Anterior cingulate cortex (tissue), 58 donors: ENCODE measurements at regions not wholly inside any gene's neighbourhood (a gene's known extent, or its start where the extent isn't known, plus 50 kb on each side); places are given as distances from the start of the nearest gene placed in this dataset.
"Not testable (repeated sequence)": the region's sequence is repeated elsewhere in the genome, so short reads cannot be mapped to it uniquely, and the experiment has no call there.

Experiments
- DNase-seq, 58 donors: peaks; one replicate each; lab custom pipeline; 2025; lab: John Stamatoyannopoulos, UW

DNA sequence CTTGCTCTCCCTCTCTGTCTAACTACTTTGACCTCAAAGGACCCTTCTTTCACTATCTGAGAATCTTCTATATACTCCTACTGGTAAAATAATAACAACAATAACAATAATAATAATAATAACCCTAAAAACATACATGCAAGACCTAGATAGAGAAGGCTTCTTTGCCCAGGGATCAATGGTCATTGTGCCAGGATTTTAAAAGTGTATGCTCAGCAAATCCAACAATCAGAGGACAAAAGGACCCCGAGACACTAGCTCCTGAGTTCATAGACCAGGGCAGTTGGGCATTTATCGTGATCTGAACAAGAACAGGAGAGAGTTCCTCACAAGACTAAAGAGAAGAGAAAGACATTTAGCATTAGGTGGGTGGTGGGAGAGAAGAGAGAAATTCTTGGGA lies 358.5 kb downstream of the DAD1 start:
- DNase-seq = no peak

DNA sequence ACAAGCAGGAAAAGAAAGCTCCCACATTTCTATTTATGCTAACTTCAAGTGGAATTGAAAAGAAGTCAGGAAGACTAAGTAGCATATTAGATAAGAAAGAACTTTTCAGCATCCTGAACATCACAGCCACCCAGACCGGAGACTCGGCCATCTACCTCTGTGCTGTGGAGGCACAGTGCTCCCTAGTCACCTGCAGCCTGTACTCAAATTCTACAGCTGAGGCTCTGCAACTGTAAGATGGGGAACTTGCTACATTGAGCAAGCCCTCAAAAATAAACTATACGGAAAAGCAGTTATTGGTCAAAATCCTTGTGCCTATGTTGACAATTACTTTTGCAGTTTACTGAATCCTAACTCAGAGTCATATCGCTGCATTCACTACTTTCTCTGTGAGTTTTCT lies 361.9 kb downstream of the DAD1 start:
- DNase-seq = no peak

DNA sequence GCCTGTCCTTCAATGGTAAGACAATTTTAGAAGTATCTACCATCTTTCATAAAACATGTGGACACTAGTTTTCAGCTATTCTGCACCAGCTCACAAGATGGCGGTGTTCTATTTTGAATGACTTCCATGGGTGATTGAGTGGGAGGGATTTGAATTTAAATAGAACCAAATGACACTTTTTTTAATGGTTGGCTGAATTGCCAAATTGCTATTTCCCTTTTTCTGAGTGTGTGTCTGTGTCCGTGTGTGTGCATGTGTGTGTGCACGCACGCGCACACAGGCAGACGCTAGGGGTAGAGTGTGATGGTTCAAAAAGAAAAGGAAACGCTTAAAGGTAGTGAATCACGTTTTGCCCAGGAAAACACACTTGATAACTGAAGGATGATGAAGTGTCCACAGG lies 362.6 kb downstream of the DAD1 start:
- no peak for DNase-seq

DNA sequence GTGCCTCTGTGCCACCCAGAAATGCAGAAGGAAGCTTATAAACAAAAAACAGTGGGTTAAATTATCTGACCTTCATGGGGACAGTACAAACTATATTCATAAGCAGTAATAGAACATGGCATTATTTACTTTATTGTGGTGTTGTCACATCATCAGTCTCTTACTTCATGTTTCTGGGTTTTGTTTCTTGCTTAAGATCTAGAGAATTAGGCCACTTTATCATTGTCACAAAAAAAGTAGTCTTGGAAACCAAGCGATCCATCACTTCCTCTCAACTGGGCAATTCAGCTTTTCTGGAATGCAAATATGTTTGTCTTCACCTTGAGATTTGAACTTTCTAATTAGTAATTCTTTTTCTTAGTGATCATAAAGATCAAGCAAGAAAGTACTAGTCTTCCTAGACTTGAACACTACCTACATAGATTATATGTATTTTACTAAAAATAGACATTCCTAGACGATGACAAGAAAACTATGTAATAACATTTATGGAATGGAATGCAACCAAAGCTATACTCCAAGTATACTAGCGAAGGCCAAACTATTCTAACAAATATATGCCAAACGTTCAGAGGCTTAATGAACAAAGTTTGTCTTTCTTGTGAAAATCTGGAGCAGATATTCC lies 363.4 kb downstream of the DAD1 start:
- no peak for DNase-seq

DNA sequence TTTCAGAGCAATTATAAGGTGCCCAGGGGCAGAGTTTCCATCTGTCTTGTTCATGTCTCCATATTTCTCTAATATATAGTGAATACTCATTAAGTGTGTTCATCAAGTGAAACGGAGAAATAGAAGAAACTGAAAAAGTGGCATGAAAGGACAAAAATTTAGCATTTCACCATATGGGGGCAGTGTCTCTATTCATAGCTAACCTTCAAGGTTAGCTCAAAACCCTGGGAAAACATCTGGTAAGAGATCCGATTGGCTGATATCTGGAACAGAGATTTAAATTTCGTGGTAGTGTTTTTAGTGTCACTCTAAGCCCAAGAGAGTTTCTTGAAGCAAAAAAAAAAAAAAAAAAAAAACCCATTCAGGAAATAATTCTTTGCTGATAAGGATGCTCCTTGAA lies 367.5 kb downstream of the DAD1 start:
- no peak for DNase-seq

DNA sequence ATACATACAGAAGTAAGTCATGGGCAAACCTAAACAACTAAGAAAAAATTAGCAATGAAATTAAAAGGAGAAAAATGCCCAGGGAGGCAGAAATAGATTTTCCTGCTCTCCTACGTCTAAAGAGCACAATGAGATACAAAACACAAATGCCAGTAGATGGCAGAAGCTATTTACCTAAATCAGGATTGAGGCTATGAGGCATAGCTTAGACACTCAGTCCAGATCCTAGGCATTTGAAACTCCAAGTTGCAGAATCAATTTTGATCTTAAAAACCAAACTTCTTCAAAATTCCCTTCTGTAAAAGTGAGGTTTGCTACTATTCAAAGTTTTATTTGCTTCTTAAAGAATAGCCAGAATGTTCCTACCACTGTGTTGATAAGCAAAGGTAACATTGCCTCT lies 368.6 kb downstream of the DAD1 start:
- DNase-seq = no peak

DNA sequence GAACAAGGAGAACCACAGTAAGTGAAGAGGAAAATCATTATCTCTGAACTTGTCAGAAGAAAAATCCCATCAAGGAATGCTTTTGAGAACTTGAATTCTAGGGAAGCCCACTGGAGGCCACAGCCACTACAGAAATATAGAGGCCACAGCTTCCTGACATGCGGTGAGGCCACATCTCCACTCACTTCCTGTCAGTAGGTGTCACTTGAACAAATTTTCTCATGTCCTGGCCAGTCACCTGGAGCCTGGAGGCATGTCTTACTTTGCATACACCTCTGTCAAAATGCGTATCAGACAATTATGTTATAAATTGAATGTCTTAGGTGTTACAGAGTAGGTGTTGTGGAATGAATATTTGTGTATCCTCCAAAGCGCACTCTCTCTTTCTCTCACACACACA lies 370.3 kb downstream of the DAD1 start:
- DNase-seq = no peak

DNA sequence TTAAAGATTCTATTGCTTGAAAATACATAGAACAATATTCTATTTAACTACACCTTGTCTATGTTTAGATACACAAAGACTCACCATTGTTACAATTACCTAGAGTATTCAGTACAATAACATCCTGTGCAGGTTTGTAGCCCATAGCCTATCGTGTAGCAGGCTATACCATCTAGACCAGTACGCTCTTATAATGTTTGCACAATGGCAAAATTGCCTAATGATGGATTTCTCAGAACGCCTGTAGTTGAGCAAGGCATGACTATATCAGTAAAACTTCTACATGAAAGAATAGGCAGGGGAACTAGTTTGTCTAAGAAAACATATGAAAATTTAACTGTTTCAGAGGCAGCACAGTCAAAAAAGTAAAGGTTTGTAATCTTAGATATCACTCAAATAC lies 375.9 kb downstream of the DAD1 start:
- no peak for DNase-seq

DNA sequence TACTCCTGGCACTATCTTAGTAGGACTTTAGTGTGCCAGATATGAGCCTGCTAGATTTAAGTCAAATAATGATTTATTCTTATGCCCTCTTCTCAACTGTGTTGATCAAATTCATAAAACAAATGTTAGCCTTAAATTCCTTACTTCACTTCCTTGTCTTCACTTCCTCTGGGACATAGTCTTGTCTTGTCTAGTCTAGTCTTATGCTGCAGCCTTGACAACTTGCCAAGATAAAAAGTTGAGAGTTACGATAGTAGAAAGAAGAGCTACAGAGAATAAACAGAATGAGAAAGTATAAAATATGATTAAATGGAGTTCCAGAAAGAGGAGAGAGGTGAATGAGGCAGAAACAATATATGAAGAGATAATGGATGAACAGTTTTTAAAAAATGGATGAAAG lies 378.1 kb downstream of the DAD1 start:
- no peak for DNase-seq

DNA sequence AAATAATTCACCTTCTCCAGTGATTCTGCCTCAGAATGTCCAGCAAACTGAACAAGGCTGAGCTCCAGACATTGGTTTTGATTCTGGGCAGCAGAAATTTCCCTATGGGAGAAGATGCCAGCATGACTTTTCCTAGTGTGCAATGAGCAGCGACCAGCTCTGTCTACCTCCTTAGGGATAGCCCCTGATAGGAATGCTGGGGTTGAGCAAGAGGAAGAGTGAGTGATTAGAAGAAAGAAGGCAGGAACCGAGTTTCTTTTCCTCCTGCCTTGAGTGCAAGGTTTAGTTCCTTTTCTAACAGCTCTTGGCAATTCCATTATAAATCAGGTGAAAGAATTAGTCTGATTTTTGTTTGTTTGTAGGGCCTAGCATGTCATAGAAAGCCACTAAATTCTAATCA lies 379.0 kb downstream of the DAD1 start:
- DNase-seq = no peak

DNA sequence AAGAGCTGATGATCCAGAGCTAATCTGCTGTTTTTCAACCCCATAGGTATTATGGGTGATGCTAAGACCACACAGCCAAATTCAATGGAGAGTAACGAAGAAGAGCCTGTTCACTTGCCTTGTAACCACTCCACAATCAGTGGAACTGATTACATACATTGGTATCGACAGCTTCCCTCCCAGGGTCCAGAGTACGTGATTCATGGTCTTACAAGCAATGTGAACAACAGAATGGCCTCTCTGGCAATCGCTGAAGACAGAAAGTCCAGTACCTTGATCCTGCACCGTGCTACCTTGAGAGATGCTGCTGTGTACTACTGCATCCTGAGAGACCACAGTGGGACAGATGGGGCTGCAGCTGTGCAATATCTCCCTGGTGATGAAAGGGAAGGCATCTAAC lies 386.0 kb downstream of the DAD1 start:
- no peak for DNase-seq

DNA sequence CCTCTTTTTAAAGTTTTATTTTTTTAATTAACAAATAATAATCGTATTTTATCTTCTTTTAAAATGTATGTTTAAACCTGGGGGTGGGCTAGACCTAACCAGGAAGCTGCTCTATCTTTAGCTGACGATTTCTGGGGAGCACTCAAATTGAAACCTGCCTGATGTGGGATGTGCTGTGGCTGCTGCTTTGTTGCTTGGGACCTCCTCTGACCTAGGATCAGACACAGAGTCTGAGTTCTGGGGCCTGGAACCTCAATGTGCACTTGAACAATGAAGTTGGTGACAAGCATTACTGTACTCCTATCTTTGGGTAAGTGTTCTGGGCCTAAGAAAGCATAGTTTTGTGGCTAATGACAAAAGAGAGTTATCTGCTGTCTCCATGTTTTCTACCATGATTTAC lies 386.7 kb downstream of the DAD1 start:
- DNase-seq = no peak

DNA sequence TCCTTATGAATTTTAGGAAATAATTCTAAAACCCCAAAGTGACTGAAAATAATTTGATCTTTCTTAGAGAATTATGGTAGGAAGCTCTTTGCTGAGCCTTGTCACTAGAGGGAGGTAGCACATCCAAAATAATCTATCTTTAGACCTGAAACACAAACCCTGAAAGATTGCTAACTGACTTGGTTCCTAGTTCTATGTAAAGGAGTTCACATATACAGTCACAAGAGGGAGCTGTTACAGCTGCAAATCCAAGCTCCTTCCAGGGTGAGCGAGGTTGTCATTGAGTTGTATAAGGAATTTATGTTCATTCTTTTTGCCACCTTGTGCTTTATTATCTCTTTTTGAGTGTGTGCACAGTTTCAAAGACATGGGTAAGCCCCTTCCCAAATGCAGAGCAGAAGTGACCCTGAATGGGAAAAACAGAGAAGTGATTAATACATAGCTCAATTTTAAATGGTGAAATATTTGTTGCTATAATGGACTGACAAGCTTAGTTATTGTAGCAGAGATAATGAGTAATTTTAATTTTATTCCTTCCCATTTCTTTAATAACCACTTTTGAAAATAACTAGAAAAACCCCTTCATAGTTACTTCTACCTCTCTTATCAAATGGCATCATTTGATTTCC lies 387.9 kb downstream of the DAD1 start:
- peak in 1 of 58 donors; percentile 8 for DNase-seq

DNA sequence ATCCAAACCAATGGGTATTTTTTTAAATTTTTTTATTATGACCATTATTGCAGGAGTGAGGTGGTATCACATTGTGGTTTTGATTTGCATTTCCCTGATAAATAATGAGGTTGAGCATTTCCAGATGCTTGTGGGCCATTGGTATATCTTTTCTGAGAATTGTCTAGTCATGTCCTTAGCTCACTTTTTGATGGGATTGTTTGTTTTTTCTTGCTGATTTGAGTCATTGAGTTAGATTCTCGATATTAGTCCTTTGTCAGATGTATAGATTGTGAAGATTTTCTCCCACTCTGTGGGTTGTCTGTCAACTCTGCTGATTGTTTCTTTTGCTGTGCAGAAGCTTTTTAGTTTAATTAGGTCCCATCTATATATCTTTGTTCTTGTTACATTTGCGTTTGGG lies 388.9 kb downstream of the DAD1 start:
- not testable (repeated sequence) for DNase-seq

DNA sequence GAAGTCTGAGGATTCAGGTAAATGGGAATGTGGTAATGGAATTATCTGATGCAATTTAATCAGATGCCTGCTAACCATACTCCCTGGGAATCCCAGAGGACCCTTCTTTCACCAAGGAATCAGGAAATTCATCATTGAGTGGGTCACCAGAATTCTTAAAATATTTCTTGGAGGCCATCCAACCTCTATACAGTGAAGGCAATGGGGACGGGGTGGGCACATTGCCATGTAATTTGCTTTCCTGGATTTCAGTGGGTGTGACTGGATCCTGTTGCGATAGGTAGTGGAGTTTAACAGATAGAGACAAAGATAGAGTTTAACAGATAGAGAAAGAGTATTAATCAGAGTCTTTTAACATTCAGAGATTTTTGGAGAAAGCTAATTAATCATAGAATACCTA lies 394.4 kb downstream of the DAD1 start:
- DNase-seq = no peak

DNA sequence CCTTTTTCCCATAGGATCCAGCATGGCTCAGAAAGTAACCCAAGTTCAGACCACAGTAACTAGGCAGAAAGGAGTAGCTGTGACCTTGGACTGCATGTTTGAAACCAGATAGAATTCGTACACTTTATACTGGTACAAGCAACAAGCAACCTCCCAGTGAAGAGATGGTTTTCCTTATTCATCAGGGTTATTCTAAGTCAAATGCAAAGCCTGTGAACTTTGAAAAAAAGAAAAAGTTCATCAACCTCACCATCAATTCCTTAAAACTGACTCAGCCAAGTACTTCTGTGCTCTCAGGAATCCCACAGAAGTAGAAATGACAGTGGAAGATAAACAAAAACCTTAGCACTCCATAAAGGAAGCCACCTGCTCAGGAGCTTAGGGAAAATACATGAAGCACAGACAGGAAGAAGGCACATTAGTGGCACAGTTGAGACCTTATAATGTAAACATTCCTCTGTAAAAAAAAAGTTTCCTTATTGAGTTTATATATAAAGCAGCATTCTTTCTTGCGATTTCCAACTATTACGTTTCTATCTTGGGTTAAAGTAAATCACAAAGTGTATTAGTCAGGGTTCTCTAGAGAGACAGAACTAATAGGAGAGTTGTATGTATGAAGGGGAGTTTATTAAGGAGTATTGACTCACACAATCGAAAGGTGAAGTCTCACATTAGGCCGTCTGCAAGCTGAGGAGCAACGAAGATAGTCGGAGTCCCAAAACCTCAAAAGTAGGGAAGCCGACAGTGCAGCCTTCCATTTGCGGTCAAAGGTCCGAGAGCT lies 398.4 kb downstream of the DAD1 start:
- no peak for DNase-seq

DNA sequence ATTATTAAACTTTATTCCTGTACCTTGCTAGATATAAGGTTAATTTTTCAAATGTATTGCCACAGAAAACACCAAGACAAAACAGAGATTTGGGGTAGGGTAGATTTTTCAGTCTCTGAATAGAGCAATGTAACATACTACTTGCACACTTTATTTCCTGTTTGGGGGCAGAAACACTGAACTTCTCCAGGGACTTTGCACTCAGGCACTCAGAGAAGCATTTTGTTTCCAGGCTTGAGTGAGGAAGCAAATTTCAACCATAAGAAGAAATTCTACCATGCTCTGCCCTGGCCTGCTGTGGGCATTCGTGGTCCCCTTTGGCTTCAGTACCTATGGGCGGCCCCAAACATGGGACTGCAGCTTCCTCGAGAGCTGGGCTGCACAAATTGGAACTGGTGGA lies 399.1 kb downstream of the DAD1 start:
- no peak for DNase-seq

DNA sequence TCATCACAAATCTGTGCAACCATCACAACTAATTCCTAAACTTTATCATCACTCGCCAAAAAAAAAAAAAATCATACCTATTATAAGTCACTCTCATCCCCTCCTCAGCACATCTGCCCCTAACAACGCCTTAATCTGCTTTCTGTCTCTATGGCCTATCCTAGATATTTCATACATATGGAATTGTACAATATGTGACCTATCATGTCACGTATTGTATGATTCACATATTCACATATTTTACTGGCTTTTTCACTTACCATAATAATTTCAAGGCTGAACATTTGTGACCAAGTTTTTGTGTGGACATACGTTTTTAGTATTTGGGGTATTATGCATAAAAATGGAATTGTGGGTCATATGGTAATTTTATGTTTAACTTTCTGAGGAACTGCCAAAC lies 400.7 kb downstream of the DAD1 start:
- DNase-seq = no peak

DNA sequence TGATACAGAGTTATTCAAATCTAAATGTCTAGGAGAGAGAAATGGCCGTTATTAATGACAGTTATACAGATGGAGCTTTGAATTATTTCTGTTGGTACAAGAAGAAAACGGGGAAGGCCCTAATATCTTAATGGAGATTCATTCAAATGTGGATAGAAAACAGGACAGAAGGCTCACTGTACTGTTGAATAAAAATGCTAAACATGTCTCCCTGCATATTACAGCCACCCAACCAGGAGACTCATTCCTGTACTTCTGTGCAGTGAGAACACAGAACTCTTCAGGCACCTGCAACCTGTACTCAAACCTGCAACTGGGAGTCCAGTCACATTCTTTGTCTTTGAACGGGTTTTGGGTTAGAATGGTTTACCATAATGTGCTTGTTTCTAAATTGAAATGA lies 403.2 kb downstream of the DAD1 start:
- DNase-seq = no peak

DNA sequence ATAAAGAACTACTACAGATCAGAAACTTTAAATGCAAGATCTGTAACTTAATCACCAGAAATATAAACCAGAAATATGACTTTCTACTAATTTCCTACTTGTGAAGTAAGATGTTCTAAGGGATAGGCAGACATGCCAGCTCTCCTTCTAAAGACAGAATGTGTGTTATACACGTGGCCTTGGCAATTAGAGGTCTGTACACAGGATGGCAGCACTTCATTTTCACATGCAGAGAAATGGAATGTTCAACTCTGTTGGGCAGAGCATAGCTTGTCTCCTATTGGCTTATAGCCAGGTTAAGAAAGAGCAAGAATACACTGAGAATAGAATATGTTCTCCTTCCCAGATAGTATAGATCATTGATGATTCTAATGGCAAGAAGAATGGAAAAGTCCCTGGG lies 403.8 kb downstream of the DAD1 start:
- no peak for DNase-seq

DNA sequence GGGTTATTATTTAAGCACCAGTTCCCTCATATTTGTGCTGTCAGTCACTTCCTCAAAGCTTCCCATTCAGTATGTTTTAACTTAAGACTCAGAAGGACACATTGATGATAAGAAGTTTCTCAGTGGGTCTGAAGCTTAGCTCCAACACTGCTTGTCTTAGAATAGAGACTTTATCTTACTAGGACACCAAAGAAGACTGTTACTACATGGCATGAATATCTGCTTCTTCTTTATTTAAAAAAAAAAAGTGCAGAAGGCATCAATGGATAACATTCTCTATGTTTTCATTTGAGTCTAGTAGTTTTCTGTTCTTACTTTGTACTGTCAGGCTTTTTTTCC lies 404.2 kb downstream of the DAD1 start:
- no peak for DNase-seq

DNA sequence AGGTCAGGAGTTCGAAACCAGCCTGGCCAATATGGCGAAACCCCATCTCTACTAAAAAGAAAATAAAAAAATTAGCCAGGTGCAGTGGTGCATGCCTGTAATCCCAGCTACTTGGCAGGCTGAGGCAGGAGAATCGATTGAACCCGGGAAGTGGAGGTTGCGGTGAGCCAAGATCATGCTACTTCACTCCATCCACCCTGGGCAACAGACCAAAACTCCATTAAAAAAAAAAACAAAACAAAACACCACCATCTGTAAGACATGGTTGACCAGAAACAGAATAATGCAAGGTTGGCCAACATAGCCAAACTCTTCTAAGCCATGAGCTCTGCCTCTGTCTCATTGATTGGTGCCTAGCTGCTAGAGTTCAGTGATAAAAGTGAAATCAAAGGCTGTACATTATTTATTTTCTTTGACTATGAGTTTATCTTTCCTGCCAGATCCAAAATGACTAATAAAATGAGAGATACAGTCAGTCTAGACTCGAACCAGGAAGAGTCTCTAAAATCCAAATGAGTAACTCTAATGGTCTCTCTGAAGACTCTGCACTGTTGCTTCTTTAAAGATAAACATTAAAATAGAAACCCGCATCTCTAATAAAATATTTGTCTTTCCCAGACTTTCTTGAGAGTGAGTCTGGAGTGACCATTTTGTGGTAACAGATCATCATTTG lies 404.7 kb downstream of the DAD1 start:
- no peak for DNase-seq
